Epithelial cell of proximal tubule (primary cell): ENCODE measurements at regions not wholly inside any gene's neighbourhood (a gene's known extent, or its start where the extent isn't known, plus 50 kb on each side); places are given as distances from the start of the nearest gene placed in this dataset.

ENCODE experiments used
- DNase-seq: peaks from one replicate; pipeline ENCODE4 v3.0.0-alpha.2; 2011; ENCODE audit warnings: low read depth
- H3K4me3 ChIP-seq: 2 replicates; pipeline ENCODE4 v1.5.1; 2011; ENCODE audit warnings: low read depth, mild to moderate bottlenecking, low read length
- TF ChIP-seq, protein P1 (sequence below): conservative IDR thresholded peaks from 2 replicates; pipeline ENCODE4 v1.5.1; 2012; ENCODE audit warnings: low read depth, mild to moderate bottlenecking, low read length

GRCh38 chr2:238790126-238790832 lies 57.6 kb upstream of the TWIST2 start:
- DNase-seq = no peak
- no peak overlapping the region for H3K4me3 ChIP-seq
- TF ChIP-seq, protein P1, sequence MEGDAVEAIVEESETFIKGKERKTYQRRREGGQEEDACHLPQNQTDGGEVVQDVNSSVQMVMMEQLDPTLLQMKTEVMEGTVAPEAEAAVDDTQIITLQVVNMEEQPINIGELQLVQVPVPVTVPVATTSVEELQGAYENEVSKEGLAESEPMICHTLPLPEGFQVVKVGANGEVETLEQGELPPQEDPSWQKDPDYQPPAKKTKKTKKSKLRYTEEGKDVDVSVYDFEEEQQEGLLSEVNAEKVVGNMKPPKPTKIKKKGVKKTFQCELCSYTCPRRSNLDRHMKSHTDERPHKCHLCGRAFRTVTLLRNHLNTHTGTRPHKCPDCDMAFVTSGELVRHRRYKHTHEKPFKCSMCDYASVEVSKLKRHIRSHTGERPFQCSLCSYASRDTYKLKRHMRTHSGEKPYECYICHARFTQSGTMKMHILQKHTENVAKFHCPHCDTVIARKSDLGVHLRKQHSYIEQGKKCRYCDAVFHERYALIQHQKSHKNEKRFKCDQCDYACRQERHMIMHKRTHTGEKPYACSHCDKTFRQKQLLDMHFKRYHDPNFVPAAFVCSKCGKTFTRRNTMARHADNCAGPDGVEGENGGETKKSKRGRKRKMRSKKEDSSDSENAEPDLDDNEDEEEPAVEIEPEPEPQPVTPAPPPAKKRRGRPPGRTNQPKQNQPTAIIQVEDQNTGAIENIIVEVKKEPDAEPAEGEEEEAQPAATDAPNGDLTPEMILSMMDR = no peak

DNA sequence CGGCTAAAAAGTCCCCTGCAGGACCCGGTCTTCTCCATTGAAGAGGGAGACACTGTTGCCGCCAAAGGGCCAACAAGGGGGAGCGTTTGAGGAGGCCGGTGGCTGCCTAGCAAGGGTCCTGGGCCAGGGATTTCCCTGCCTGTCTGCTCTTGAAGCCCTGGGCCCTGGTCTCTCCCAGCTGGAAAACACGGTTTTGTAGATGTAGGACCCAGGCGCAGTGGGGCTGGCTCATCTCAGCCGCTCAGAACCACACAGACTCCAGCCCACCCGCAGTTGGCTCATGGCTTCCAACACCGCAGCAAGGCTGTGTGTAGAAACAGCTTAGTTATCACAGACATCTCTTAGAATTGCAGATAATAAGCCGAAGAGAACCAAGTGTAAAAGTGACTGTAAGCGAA lies 57.1 kb upstream of the TWIST2 start:
- TF ChIP-seq, protein P1 = no peak
- no peak for DNase-seq
- no peak overlapping the region for H3K4me3 ChIP-seq

GRCh38 chr2:238791354-238791753 lies 56.5 kb upstream of the TWIST2 start:
- TF ChIP-seq, protein P1 = no peak
- DNase-seq = no peak
- no peak overlapping the region for H3K4me3 ChIP-seq

GRCh38 chr2:238793306-238793705 lies 54.6 kb upstream of the TWIST2 start:
- DNase-seq = no peak
- H3K4me3 ChIP-seq = no peak overlapping the region
- TF ChIP-seq, protein P1 = no peak

- H3K4me3 ChIP-seq = no peak overlapping the region
Observed at GRCh38 chr2:238793801-238794449, 54.0 kb upstream of the TWIST2 start.

GRCh38 chr2:238796223-238796885 lies 51.5 kb upstream of the TWIST2 start:
- TF ChIP-seq, protein P1 = no peak
- no peak overlapping the region for H3K4me3 ChIP-seq
- no peak for DNase-seq

More at GRCh38 chr2:238793801-238794449, 54.0 kb upstream of the TWIST2 start:
- TF ChIP-seq, protein P1 = no peak
- no peak for DNase-seq

DNA sequence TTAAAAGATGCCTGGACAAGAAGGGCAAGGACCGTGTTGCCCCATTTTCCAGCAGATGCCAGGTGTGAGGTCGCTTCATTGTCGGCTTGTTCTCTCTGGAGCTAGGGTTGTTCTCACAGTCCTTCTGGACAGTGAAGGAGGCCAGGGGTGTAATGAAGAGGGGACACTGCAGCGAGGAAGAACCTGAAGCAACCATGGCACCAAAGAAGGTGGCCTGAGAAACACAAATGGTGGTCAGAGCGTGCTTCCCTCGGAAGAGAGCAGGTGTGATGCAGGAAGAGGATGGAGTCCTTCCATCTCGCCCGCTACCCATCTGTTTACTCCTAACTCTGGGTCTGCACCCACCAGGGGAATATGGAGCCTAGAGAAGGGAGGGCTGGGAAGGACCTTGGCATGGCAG lies 50.3 kb upstream of the TWIST2 start:
- no peak for DNase-seq
- TF ChIP-seq, protein P1 = no peak
- H3K4me3 ChIP-seq = no peak overlapping the region
